ENCODE measurements at regions not wholly inside any gene's neighbourhood (a gene's known extent, or its start where the extent isn't known, plus 50 kb on each side); places are given as distances from the start of the nearest gene placed in this dataset.

- DNase-seq (ENCODE audit: low read depth), result no peak
Measured at GRCh38 chr3:59653405-59654122, 603.7 kb upstream of the CFAP20DC start.

GRCh38 chr3:59644479-59645402, 594.9 kb upstream of the CFAP20DC start:
- no peak for DNase-seq (ENCODE audit: low read depth)

DNA sequence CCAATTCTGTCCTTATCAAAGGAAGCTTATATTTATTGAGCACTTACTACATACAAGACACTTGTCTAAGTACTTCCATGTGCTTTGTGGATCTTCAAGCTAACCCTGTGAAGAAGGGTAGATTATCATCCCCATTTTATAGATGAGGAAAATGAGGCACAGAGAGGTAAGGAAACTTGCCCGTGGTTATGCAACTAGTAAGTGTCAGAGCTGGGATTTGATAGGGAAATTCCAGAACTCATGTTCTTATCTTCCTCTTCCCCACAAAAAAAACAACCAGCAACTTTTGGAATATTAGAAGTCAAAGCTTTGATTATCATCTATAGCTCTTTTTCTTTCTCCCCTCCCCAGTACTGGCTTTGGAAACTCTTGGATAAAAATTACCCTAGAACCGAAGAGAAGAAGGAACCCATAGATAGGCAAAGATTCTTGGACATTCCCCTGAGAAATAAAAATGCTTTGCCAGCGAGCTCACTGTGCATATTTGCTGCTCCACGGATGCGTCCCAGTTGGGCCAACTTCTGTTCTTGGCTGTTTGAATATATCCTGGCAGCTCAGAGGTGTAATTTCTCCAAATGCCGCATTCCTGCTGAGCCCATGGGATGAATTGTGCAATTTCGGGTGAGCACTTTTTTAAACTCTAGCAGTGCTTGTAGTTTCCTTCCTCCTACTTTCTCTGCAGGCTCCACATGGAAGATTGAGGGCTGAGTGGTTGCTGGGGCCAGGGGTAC, 591.5 kb upstream of the CFAP20DC start:
- DNase-seq (ENCODE audit: low read depth), result no peak

DNA sequence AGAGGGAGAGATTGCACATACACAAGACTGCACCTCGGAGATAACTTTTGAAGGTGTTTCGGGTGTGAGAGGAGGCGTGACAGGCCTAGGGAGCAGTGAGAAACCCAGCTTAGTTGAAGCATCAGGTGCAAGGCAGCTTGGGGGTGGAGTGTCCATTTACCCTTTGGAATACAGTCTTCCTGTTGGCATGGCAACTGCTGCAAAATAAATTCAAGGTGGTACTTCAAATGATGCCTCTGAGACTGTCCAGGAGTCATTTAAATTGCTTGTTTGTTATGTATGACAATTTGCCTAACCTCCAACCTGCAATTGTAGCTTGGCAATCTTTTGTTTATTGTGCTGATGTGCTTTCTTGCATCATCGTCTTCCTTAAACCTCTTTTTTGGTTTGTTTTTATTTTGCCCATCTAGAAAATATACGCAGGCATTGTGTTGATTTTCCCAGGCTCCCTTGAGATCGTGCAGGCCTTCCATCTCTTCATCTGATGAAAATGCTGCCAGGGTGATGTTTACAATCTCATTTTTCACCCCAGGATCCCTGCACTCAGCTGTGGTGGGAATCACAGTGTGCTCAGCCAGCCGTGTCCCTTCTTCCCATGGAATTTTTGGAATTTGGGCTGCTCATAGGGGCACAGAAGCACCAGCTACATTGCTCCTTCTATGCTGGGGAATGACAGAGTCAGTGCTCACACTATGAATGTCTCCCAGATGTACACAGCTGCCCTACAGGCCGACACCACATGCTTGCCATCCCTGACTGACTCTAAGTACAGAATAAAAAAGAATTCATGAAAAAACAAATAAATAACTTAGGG, 583.1 kb upstream of the CFAP20DC start:
- DNase-seq (ENCODE audit: low read depth), result no peak

GRCh38 chr3:59631482-59631881, 581.7 kb upstream of the CFAP20DC start:
- DNase-seq (ENCODE audit: low read depth), result no peak

- no peak for DNase-seq (ENCODE audit: low read depth)
Measured at GRCh38 chr3:59621037-59621436, 571.2 kb upstream of the CFAP20DC start.

- DNase-seq (ENCODE audit: low read depth), result no peak
Measured at GRCh38 chr3:59620325-59620724, 570.5 kb upstream of the CFAP20DC start.

GRCh38 chr3:59612444-59612715, 562.6 kb upstream of the CFAP20DC start:
- DNase-seq (ENCODE audit: low read depth), result no peak

DNA sequence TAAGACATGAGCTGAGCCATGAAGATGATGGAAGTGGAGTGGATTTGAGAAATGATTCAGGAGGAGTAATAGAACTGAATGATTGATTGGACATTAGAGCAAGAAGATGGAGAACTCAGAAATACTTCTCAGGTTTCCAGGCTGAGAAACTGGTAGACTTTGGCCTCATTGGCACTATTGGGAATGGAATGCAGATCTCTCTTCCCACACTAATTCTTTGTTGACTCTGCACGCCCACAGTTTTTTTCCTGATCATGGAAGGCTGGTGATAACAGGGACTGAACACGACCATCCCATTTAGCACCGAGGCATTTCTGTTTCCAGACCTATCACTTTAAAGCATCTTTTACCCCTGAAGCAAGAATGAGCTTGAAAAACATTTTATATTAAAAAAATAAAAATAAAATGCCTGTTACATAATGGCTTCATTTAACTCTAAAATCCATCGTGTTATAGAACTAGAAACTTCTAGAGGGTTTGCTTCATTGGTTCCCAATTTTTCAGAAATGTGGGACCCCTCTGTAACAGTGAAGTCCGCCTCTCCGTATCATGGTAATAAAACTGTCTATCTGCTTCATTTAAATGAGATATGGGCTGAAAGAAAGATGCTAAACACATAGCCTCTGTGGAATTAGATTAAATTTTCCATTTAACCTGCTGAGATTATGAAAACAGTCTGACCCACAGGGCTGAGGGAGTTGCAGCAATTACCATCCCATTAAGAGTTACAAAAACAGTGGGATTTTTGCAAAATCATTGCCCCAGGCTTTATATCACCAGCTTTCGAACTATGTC, 562.0 kb upstream of the CFAP20DC start:
- no peak for DNase-seq (ENCODE audit: low read depth)

- no peak for DNase-seq (ENCODE audit: low read depth)
Measured at GRCh38 chr3:59609657-59610348, 560.0 kb upstream of the CFAP20DC start.

DNA sequence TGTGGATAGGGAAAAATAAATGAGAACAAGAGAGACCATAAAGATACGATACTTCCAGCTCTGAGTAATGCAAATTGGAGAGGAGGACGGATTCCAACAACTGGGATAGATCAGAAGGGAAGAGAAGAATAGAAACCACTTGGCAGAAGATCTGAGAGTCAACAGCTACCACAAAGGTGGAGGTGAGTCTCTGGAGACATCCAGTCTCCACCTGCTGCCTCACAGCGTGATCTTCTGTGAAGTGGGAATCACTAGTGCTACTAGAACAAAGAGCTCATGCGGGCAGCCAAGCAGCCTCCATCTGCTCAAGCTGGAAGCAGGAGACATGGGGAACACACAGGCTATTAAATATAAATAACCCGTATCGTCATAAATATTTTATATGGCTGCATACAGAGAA, 558.5 kb upstream of the CFAP20DC start:
- no peak for DNase-seq (ENCODE audit: low read depth)

DNA sequence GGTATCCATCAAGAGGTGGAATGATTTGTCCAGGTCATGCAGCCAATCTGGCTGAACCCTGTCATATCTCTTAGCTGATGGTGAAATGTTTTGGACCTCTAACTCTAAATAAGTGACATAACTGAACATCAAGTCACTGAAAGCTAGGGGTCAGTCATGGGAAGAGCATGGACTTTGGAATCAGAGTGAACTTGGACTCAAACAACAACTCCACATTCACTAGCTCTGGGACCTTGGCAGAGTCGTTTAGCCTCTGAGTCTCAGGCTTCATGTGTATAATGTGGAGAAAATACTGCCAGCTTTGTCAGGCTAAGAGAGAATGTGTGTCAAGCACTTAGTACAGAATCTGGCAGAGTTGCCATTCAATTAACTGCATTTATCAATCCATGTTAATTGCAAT, 557.8 kb upstream of the CFAP20DC start:
- no peak for DNase-seq (ENCODE audit: low read depth)

- DNase-seq (ENCODE audit: low read depth), result no peak
Measured at GRCh38 chr3:59606638-59607266, 556.9 kb upstream of the CFAP20DC start.

DNA sequence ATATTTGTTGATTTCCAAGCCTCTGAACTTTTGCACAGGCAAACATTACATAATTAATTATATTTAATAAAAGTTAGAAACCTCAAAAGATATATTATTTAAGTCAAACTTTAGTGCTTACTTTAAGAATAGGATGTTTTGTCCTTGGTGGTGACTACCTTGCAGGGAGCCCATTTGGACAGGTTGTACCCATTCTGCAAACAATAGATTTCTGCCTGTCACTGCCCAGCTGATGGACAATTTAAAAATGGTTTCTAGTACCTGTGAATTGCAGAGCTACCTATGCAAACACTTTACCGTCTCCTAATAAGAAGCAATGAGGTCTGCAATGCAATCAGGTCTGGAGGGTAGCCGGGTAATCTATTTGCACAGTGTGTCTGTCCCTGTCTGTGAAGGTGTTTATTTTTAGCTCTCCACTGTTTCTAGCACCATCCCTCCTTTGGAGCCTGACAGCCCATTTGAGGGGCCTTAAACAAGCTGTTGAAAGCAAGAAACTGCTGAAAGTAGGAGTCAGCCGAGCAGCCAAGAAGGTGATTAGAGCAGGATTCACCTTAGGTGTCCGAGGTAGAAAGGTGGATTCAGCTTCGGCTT, 556.2 kb upstream of the CFAP20DC start:
- no peak for DNase-seq (ENCODE audit: low read depth)

- no peak for DNase-seq (ENCODE audit: low read depth)
Measured at GRCh38 chr3:59605318-59605717, 555.5 kb upstream of the CFAP20DC start.

DNA sequence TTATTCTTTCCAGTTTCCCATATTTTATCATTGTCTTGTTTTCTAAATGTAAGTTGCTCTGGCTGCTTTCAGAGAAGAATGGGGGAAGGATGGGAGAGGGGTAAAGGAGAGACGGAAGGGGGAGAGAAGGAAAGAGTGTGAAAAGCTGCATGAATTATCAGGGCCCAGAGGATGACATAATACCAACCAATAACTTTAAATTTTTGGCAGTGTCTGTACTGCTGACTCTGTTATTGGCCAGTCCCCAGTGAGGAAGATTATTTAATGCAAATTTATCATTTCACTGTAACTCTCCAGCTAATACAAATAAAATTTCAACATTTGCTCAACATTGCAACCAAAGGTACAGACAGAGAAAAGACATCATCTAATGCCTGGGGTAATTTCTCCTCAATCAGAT, 551.7 kb upstream of the CFAP20DC start:
- DNase-seq (ENCODE audit: low read depth), result no peak

DNA sequence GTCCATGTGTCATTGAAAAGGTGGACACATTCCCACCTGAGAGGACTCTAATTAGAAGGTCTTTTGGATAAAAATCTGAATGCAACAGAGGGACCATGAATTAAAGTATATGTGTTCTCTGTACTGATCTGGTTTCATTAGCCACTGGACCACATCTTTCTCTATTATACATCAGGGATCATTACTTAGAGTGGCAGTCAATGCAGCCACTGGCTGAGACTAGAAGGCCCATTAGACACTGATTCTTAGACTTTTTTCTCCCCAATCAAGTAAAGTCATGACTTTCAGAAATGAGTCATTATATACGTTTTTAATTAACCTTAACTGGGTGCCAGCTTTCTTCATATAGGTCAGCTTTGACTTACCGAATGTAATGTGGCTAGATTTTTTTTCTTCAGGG, 550.8 kb upstream of the CFAP20DC start:
- DNase-seq (ENCODE audit: low read depth), result no peak

DNA sequence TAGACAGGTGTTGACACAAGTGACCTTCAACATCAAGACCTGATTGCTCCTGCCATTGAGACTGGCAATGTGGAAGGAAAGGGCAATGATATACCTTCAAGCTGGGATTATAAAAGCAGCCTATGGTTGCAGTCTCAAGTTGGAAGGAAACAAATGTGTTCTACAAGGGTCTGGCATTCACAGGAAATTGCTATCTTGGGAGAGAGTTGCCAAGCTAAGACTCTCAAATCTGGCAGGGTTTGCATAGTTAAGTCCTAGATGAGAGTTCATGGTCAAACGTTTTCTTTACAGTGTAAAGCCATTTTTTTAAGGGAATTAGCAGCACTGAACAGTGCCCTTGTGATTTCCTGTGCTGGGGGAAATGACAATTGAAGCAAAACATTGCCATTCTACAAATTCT, 546.9 kb upstream of the CFAP20DC start:
- DNase-seq (ENCODE audit: low read depth), result no peak

DNA sequence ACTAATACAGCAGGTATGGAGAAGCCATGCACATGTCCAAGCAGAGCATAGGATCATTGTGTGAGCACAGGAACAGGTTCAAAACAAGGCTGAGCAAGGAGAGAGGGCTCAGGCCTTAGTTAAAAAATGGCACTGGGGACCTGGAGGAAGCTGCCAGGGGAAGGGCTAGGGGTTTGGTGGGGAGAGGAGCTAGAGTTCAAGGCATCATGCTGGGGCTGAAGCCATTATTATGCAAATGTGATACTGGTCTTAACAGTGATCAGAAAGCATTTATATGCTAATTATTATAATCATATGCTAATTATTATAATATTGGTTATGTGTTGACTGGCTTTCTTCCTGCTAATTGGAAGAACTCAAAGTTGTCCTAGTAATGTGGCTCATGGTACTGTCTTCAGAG, 546.0 kb upstream of the CFAP20DC start:
- no peak for DNase-seq (ENCODE audit: low read depth)

- no peak for DNase-seq (ENCODE audit: low read depth)
Measured at GRCh38 chr3:59593380-59593779, 543.6 kb upstream of the CFAP20DC start.
